PFSK-1 (cell line): ENCODE measurements at regions not wholly inside any gene's neighbourhood (a gene's known extent, or its start where the extent isn't known, plus 50 kb on each side); places are given as distances from the start of the nearest gene placed in this dataset.

Experiments used
- FOXP2 ChIP-seq: optimal IDR thresholded peaks from 2 replicates; pipeline ENCODE3; 2011; ENCODE audit warnings: borderline replicate concordance, control low read depth, inconsistent platforms; ENCODE audit not compliant: insufficient read depth; ENCODE audit errors: extremely low read length, extremely low read depth
- POLR2AphosphoS5 ChIP-seq: IDR thresholded peaks from 2 replicates; pipeline ENCODE4 v1.6.1; 2012; ENCODE audit warnings: low read depth, mild to moderate bottlenecking, control low read depth, low read length, moderate library complexity
- SIN3A ChIP-seq: IDR thresholded peaks from 2 replicates; pipeline ENCODE4 v1.6.1; 2012; ENCODE audit warnings: mild to moderate bottlenecking, low read length, moderate library complexity, borderline replicate concordance; ENCODE audit not compliant: insufficient read depth
- TAF1 ChIP-seq: IDR thresholded peaks from 2 replicates; pipeline ENCODE4 v1.6.1; 2012; ENCODE audit warnings: low read length, control low read depth, borderline replicate concordance; ENCODE audit not compliant: insufficient read depth
- TF ChIP-seq, protein P1 (sequence below), 2 experiments: IDR thresholded peaks; 2 replicates each; pipeline versions ENCODE4 v1.6.1 to v1.8.0; 2011 to 2012; ENCODE audit warnings: low read depth in 2 of 2, low read length in 2 of 2, control low read depth in 1 of 2, inconsistent platforms in 1 of 2, mild to moderate bottlenecking in 1 of 2, moderate library complexity in 1 of 2; ENCODE audit not compliant: insufficient read depth in 1 of 2

- TF ChIP-seq SIN3A (no peak), POLR2AphosphoS5 (no peak), FOXP2 (no peak), TAF1 (no peak)
- TF ChIP-seq, protein P1, sequence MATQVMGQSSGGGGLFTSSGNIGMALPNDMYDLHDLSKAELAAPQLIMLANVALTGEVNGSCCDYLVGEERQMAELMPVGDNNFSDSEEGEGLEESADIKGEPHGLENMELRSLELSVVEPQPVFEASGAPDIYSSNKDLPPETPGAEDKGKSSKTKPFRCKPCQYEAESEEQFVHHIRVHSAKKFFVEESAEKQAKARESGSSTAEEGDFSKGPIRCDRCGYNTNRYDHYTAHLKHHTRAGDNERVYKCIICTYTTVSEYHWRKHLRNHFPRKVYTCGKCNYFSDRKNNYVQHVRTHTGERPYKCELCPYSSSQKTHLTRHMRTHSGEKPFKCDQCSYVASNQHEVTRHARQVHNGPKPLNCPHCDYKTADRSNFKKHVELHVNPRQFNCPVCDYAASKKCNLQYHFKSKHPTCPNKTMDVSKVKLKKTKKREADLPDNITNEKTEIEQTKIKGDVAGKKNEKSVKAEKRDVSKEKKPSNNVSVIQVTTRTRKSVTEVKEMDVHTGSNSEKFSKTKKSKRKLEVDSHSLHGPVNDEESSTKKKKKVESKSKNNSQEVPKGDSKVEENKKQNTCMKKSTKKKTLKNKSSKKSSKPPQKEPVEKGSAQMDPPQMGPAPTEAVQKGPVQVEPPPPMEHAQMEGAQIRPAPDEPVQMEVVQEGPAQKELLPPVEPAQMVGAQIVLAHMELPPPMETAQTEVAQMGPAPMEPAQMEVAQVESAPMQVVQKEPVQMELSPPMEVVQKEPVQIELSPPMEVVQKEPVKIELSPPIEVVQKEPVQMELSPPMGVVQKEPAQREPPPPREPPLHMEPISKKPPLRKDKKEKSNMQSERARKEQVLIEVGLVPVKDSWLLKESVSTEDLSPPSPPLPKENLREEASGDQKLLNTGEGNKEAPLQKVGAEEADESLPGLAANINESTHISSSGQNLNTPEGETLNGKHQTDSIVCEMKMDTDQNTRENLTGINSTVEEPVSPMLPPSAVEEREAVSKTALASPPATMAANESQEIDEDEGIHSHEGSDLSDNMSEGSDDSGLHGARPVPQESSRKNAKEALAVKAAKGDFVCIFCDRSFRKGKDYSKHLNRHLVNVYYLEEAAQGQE (IDR thresholded peaks at IDR 0.05; ENCODE audit: insufficient read depth in 1 of 2, low read depth in 2 of 2, low read length in 2 of 2): no peak
These were observed 112.8 kb upstream of the STEAP1B start for GRCh38 chr7:22612776-22613175.

DNA sequence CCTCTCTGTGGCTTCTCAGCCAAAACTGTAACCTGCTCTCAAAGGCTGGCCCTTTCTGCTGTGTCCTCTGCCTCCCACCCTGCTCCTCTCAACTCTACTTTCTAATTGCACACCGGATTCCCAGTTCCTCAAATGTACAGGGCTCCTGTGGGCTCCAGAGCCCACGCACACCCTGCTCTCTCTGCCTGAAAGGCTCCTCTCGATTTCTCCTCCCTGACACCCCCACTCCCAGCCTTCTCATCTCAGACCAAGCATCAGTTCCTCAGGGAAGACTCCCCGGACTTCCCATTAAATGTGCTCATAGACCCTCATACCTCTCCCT is 111.7 kb upstream of the STEAP1B start:
- no peak for TF ChIP-seq POLR2AphosphoS5
- TF ChIP-seq SIN3A: no peak
- no peak for TF ChIP-seq TAF1
- TF ChIP-seq, protein P1 (IDR thresholded peaks at IDR 0.05; ENCODE audit: insufficient read depth in 1 of 2, low read depth in 2 of 2, low read length in 2 of 2): no peak
- no peak for TF ChIP-seq FOXP2

GRCh38 chr7:22610951-22611757 is 111.2 kb upstream of the STEAP1B start:
- no peak for TF ChIP-seq SIN3A
- TF ChIP-seq TAF1: no peak
- TF ChIP-seq, protein P1 (IDR thresholded peaks at IDR 0.05; ENCODE audit: insufficient read depth in 1 of 2, low read depth in 2 of 2, low read length in 2 of 2): no peak
- no peak for TF ChIP-seq FOXP2
- TF ChIP-seq POLR2AphosphoS5: no peak

GRCh38 chr7:22610263-22610662 is 110.3 kb upstream of the STEAP1B start:
- no peak for TF ChIP-seq SIN3A
- TF ChIP-seq FOXP2: no peak
- TF ChIP-seq TAF1: no peak
- TF ChIP-seq POLR2AphosphoS5: no peak
- TF ChIP-seq, protein P1 (IDR thresholded peaks at IDR 0.05; ENCODE audit: insufficient read depth in 1 of 2, low read depth in 2 of 2, low read length in 2 of 2): no peak

GRCh38 chr7:22607180-22607579 is 107.2 kb upstream of the STEAP1B start:
- TF ChIP-seq POLR2AphosphoS5 (no peak), SIN3A (no peak), TAF1 (no peak), FOXP2 (no peak)
- TF ChIP-seq, protein P1 (IDR thresholded peaks at IDR 0.05; ENCODE audit: insufficient read depth in 1 of 2, low read depth in 2 of 2, low read length in 2 of 2): no peak
